ENCODE measurements at regions not wholly inside any gene's neighbourhood (a gene's known extent, or its start where the extent isn't known, plus 50 kb on each side); places are given as distances from the start of the nearest gene placed in this dataset.

DNA sequence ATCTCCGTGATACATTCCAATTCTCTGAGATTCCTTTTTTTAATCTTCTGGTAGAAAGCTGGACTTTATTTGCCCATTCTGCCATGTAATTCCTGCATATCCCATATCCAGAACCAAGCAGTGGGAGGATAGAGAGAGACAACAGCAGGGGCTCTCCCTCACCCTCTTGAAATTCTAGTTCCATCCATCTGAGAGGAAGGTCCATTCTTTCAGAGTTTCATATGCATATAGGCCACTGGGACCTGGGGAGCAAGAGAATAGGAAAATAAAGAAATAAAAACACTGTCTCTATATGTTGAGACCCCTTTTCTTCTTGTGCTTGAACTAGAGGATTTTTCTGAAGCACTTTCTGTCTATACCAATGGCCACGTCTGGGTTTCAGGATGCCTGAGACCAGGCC, 147.9 kb upstream of the STMND1 start:
- intact Hi-C loops (cut with DNase I; ENCODE audit: low total_unique reads), result no loop called here

GRCh38 chr6:16953446-16953845, 148.4 kb upstream of the STMND1 start:
- TF ChIP-seq POLR2AphosphoS5 (IDR thresholded peaks at IDR 0.05), result no peak
- TF ChIP-seq, protein P1, sequence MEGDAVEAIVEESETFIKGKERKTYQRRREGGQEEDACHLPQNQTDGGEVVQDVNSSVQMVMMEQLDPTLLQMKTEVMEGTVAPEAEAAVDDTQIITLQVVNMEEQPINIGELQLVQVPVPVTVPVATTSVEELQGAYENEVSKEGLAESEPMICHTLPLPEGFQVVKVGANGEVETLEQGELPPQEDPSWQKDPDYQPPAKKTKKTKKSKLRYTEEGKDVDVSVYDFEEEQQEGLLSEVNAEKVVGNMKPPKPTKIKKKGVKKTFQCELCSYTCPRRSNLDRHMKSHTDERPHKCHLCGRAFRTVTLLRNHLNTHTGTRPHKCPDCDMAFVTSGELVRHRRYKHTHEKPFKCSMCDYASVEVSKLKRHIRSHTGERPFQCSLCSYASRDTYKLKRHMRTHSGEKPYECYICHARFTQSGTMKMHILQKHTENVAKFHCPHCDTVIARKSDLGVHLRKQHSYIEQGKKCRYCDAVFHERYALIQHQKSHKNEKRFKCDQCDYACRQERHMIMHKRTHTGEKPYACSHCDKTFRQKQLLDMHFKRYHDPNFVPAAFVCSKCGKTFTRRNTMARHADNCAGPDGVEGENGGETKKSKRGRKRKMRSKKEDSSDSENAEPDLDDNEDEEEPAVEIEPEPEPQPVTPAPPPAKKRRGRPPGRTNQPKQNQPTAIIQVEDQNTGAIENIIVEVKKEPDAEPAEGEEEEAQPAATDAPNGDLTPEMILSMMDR (IDR thresholded peaks at IDR 0.05 in 8 of 11, conservative IDR thresholded peaks at IDR 0.05 in 3 of 11), result no peak
- no peak for TF ChIP-seq POLR2A (IDR thresholded peaks at IDR 0.05)
- Histone ChIP-seq H3K36me3 (no peaks in the 10 kb centered on the region), H3K27me3 (replicated peaks in 1 of 7) (no peaks in the 10 kb centered on the region), H3K4me1 (no peaks in the 10 kb centered on the region), H3K9me3 (no peaks in the 10 kb centered on the region), H3K4me3 (no peak overlapping the region), H3K27ac (no peak overlapping the region)
- no peak for DNase-seq
- WGBS, 5 donors, result 91 to 100% (median 97%) methylated on average over 1 of the region's 1 CpG
- intact Hi-C loops (cut with DNase I; ENCODE audit: low total_unique reads), result no loop called here

More for the DNA sequence above, 147.9 kb upstream of the STMND1 start:
- Histone ChIP-seq H3K27me3 (replicated peaks in 1 of 7) (no peaks in the 10 kb centered on the region), H3K36me3 (no peaks in the 10 kb centered on the region), H3K4me1 (no peaks in the 10 kb centered on the region), H3K9me3 (no peaks in the 10 kb centered on the region), H3K4me3 (no peak overlapping the region), H3K27ac (no peak overlapping the region)
- no peak for DNase-seq
- TF ChIP-seq, protein P1 (IDR thresholded peaks at IDR 0.05 in 8 of 11, conservative IDR thresholded peaks at IDR 0.05 in 3 of 11), result no peak
- no peak for TF ChIP-seq POLR2AphosphoS5 (IDR thresholded peaks at IDR 0.05)
- no peak for TF ChIP-seq POLR2A (IDR thresholded peaks at IDR 0.05)
- WGBS, 5 donors, result 40 to 96% (median 92%) methylated on average over 2 of the region's 2 CpGs

DNA sequence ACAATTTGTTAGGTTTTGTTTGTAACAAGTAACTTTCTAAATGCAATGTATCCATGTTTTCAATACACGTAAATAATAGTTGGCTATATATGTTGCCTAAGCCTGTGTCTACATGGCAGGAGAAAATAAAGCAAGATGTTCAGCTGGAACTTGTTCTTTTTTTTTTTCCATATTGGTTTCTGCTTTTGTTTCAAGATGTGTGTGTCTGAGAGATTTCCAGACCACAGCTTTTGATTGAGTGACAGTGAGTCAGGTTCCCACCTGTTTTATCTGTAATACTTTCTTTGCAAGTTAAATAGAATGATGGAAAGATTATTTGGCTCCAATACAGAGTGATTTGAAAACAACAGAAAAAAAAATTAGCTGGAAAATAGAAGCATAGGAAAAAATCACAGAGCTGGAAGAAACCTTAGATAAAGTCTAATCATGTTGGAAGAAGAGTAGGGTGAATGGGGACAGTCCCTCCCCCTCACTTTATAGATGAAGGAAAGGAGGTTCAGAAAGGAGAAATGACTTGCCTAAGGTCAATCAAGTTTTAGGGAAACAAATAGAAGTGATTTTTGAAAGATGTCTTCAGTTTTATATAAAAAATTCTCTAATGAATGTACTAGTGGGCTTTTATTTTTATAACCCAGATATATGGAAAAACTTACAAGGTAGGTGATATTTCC, 150.9 kb upstream of the STMND1 start:
- H3K36me3 ChIP-seq, result no peaks in the 10 kb centered on the region
- H3K27ac ChIP-seq, result no peak overlapping the region
- intact Hi-C loops (cut with DNase I; ENCODE audit: low total_unique reads), result no loop called here
- TF ChIP-seq POLR2A (IDR thresholded peaks at IDR 0.05) (no peak), POLR2AphosphoS5 (IDR thresholded peaks at IDR 0.05) (no peak)
- TF ChIP-seq, protein P1 (IDR thresholded peaks at IDR 0.05 in 8 of 11, conservative IDR thresholded peaks at IDR 0.05 in 3 of 11), result no peak
- H3K27me3 ChIP-seq (replicated peaks in 1 of 7), result peaks cover 0 to 5% (median 0%) of the 10 kb centered on the region in 7 donors
- DNase-seq, result no peak
- no peaks in the 10 kb centered on the region for H3K4me1 ChIP-seq
- H3K4me3 ChIP-seq, result no peak overlapping the region
- H3K9me3 ChIP-seq, result no peaks in the 10 kb centered on the region
- 81 to 87% (median 86%) methylated on average over 1 of the region's 1 CpG for WGBS, 5 donors

DNA sequence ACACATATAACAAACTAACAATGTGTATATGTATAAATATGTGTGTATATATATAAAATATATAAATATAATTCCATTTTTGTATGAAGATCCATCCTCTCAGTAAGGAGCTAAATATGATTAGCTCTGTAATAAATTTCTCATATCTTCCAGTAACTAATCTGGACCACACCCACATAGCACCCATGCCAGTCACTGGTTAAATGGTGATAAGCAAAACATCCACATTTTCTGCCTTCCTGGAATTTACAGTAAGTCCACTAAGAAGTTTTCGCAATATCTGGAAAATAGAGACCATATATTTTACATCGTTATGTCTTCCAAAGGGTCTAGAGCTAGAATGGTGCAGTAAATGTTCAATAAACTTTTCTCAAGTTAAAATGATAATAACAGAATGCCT, 151.5 kb upstream of the STMND1 start:
- no peaks in the 10 kb centered on the region for H3K4me1 ChIP-seq
- H3K36me3 ChIP-seq, result no peaks in the 10 kb centered on the region
- TF ChIP-seq POLR2AphosphoS5 (IDR thresholded peaks at IDR 0.05), result no peak
- TF ChIP-seq, protein P1 (IDR thresholded peaks at IDR 0.05 in 8 of 11, conservative IDR thresholded peaks at IDR 0.05 in 3 of 11), result no peak
- TF ChIP-seq POLR2A (IDR thresholded peaks at IDR 0.05), result no peak
- H3K27ac ChIP-seq, result no peak overlapping the region
- DNase-seq, result no peak
- peaks cover 0 to 8% (median 0%) of the 10 kb centered on the region in 7 donors for H3K27me3 ChIP-seq (replicated peaks in 1 of 7)
- H3K9me3 ChIP-seq, result no peaks in the 10 kb centered on the region
- 90 to 100% (median 94%) methylated on average over 1 to 2 of the region's 2 CpGs for WGBS, 5 donors
- no peak overlapping the region for H3K4me3 ChIP-seq
- intact Hi-C loops (cut with DNase I; ENCODE audit: low total_unique reads), result no loop called here
